HepG2 (cell line): ENCODE measurements at regions not wholly inside any gene's neighbourhood (a gene's known extent, or its start where the extent isn't known, plus 50 kb on each side); places are given as distances from the start of the nearest gene placed in this dataset.

Experiments used
- MIER2 ChIP-seq: IDR thresholded peaks from 2 replicates; pipeline ENCODE4 v1.6.1; 2016; ENCODE audit warnings: missing biosample characterization, missing genetic modification reagents
- NR2F2 ChIP-seq: IDR thresholded peaks from 2 replicates; pipeline ENCODE4 v1.6.1; 2012; ENCODE audit warnings: low read depth, inconsistent platforms, borderline replicate concordance

GRCh38 chr2:237209885-237210284 lies 124.2 kb downstream of the COPS8 start:
- no peak for TF ChIP-seq MIER2 (CRISPR knock-in tag)
- TF ChIP-seq NR2F2: no peak
